Peyer's patch (tissue), 4 donors: ENCODE measurements at regions not wholly inside any gene's neighbourhood (a gene's known extent, or its start where the extent isn't known, plus 50 kb on each side); places are given as distances from the start of the nearest gene placed in this dataset.

ENCODE experiments used
- CTCF ChIP-seq, 6 experiments: fragments of 450-650 bp in 4 of 6; fragments of 200-600 bp in 2 of 6; sonication (generic) in 1 of 6; IDR thresholded peaks; one replicate each; pipeline ENCODE4 v1.5.1; 2017 to 2019; ENCODE audit warnings: antibody characterized with exemption in 6 of 6, mild to moderate bottlenecking in 3 of 6, moderate library complexity in 1 of 6
- POLR2A ChIP-seq, 2 donors: fragments of 450-650 bp; IDR thresholded peaks; one replicate each; pipeline ENCODE4 v1.5.1; 2017; ENCODE audit warnings: antibody characterized with exemption in 2 of 2, mild to moderate bottlenecking in 2 of 2, moderate library complexity in 2 of 2

GRCh38 chr18:71021030-71021362, 732.2 kb downstream of the SOCS6 start:
- TF ChIP-seq CTCF (IDR thresholded peaks at IDR 0.05) (no peak), POLR2A (IDR thresholded peaks at IDR 0.05) (no peak)
